CD14-positive monocyte (primary cell): ENCODE measurements at regions not wholly inside any gene's neighbourhood (a gene's known extent, or its start where the extent isn't known, plus 50 kb on each side); places are given as distances from the start of the nearest gene placed in this dataset.
"Not testable (repeated sequence)": the region's sequence is repeated elsewhere in the genome, so short reads cannot be mapped to it uniquely, and the experiment has no call there.

Experiments used
- DNase-seq, 3 donors: peaks; one replicate each; pipeline ENCODE4 v3.0.0-alpha.2; 2011 to 2022
- H2AFZ ChIP-seq: 2 replicates; pipeline ENCODE4 v1.6.0; 2012; ENCODE audit warnings: mild to moderate bottlenecking, low read depth, low read length, inconsistent platforms; ENCODE audit not compliant: insufficient read depth, poor library complexity, severe bottlenecking
- H3K27ac ChIP-seq, 2 donors: 1 replicate in 1 of 2; 2 replicates in 1 of 2; pipeline ENCODE4 v1.5.1; 2012 to 2013; ENCODE audit warnings: low read length in 2 of 2, control low read depth in 1 of 2, inconsistent platforms in 1 of 2, low read depth in 1 of 2, mild to moderate bottlenecking in 1 of 2
- H3K27me3 ChIP-seq, 2 donors: one replicate each; pipeline versions ENCODE4 v1.6.0 to v1.6.1; 2011 to 2013; ENCODE audit warnings: low read length in 2 of 2; ENCODE audit not compliant: control insufficient read depth in 2 of 2, insufficient read depth in 2 of 2
- H3K36me3 ChIP-seq, 2 donors: replicated peaks in 1 of 2; 1 replicate in 1 of 2; 2 replicates in 1 of 2; pipeline versions ENCODE4 v1.5.1 to v1.6.1; 2012 to 2013; ENCODE audit warnings: low read length in 2 of 2, control low read depth in 1 of 2, inconsistent platforms in 1 of 2, mild to moderate bottlenecking in 1 of 2; ENCODE audit not compliant: insufficient read depth in 2 of 2, control insufficient read depth in 1 of 2
- H3K4me1 ChIP-seq, 2 donors: 1 replicate in 1 of 2; 2 replicates in 1 of 2; pipeline versions ENCODE4 v1.5.1 to v1.6.1; 2012 to 2013; ENCODE audit warnings: low read length in 2 of 2, control low read depth in 1 of 2, inconsistent platforms in 1 of 2, mild to moderate bottlenecking in 1 of 2, moderate library complexity in 1 of 2; ENCODE audit not compliant: insufficient read depth in 2 of 2, control insufficient read depth in 1 of 2
- H3K4me2 ChIP-seq: replicated peaks from 2 replicates; pipeline ENCODE3; 2012; ENCODE audit warnings: low read length, moderate library complexity, mild to moderate bottlenecking; ENCODE audit not compliant: poor library complexity, severe bottlenecking; ENCODE audit errors: extremely low read depth
- H3K4me3 ChIP-seq, 3 experiments: fragments of 200-600 bp in 1 of 3; sonication (generic) in 1 of 3; replicated peaks in 1 of 3; 1 replicate in 2 of 3; 2 replicates in 1 of 3; pipeline ENCODE4 v1.5.1; 2011 to 2013; ENCODE audit warnings: low read length in 3 of 3, mild to moderate bottlenecking in 3 of 3, control low read depth in 2 of 3, low read depth in 2 of 3, inconsistent platforms in 1 of 3, moderate library complexity in 1 of 3
- H3K79me2 ChIP-seq: 2 replicates; pipeline ENCODE4 v1.6.0; 2012; ENCODE audit warnings: mild to moderate bottlenecking, control low read depth, inconsistent platforms, low read length, moderate library complexity; ENCODE audit not compliant: insufficient read depth
- H3K9ac ChIP-seq: 2 replicates; pipeline ENCODE4 v1.6.0; 2017; ENCODE audit warnings: low read length, mild to moderate bottlenecking; ENCODE audit not compliant: insufficient read depth, poor library complexity, severe bottlenecking
- H3K9me3 ChIP-seq, 2 donors: replicated peaks in 1 of 2; 1 replicate in 1 of 2; 2 replicates in 1 of 2; pipeline versions ENCODE4 v1.5.1 to v1.6.1; 2012 to 2013; ENCODE audit warnings: low read length in 2 of 2, control low read depth in 1 of 2; ENCODE audit not compliant: control insufficient read depth in 1 of 2, insufficient read depth in 1 of 2
- H4K20me1 ChIP-seq: 2 replicates; pipeline ENCODE4 v1.6.0; 2012; ENCODE audit warnings: mild to moderate bottlenecking, low read length, control low read depth, moderate library complexity; ENCODE audit not compliant: insufficient read depth
- H3K27ac Mint-ChIP-seq, 7 donors: one replicate each; pipeline ENCODE4 v1.8.0; 2020; ENCODE audit warnings: mild to moderate bottlenecking in 7 of 7, mixed read lengths in 7 of 7, moderate library complexity in 6 of 7, inconsistent platforms in 2 of 7
- H3K27me3 Mint-ChIP-seq, 3 donors: one replicate each; pipeline ENCODE4 v1.8.0; 2021 to 2022; ENCODE audit warnings: low read depth in 3 of 3, mild to moderate bottlenecking in 3 of 3, mixed read lengths in 3 of 3, moderate library complexity in 3 of 3, inconsistent platforms in 1 of 3
- H3K36me3 Mint-ChIP-seq, 2 donors: one replicate each; pipeline ENCODE4 v1.8.0; 2020; ENCODE audit warnings: mixed read lengths in 2 of 2, inconsistent platforms in 1 of 2, mild to moderate bottlenecking in 1 of 2
- H3K4me1 Mint-ChIP-seq: one replicate; pipeline ENCODE4 v1.8.0; 2020; ENCODE audit warnings: mild to moderate bottlenecking, mixed read lengths
- H3K4me3 Mint-ChIP-seq, 2 donors: one replicate each; pipeline ENCODE4 v1.8.0; 2020; ENCODE audit warnings: mild to moderate bottlenecking in 2 of 2, mixed read lengths in 2 of 2, moderate library complexity in 1 of 2
- H3K9me3 Mint-ChIP-seq, 7 donors: one replicate each; pipeline ENCODE4 v1.8.0; 2020 to 2022; ENCODE audit warnings: mixed read lengths in 7 of 7, mild to moderate bottlenecking in 6 of 7, moderate library complexity in 6 of 7, inconsistent platforms in 2 of 7
- CTCF ChIP-seq: fragments of 200-600 bp; IDR thresholded peaks from one replicate; pipeline ENCODE4 v1.8.0; 2022; ENCODE audit warnings: antibody characterized with exemption, mild to moderate bottlenecking
- WGBS: methylation state at CpG from one replicate; pipeline ENCODE4 v1.1.5; 2013; ENCODE audit warnings: missing lambda C conversion rate; ENCODE audit not compliant: insufficient coverage; 5-methylcytosine and 5-hydroxymethylcytosine counted together
- intact Hi-C, 2 donors: fragments of 100-400 bp; cut with micrococcal nuclease; formaldehyde crosslinking; loops; one replicate each; pipeline versions ENCODE4 v1.15.0 to v1.15.1; 2023

GRCh38 chrX:143240658-143241057 lies 214.9 kb downstream of the SPANXN4 start:
- Histone ChIP-seq H3K4me3 (no peak overlapping the region), H3K79me2 (no peaks in the 10 kb centered on the region), H3K9me3 (no peaks in the 10 kb centered on the region), H2AFZ (no peak overlapping the region), H3K9ac (no peak overlapping the region), H3K4me2 (no peak overlapping the region), H3K4me1 (no peaks in the 10 kb centered on the region), H3K27me3 (no peaks in the 10 kb centered on the region), H3K27ac (no peak overlapping the region), H3K36me3 (no peaks in the 10 kb centered on the region), H4K20me1 (no peaks in the 10 kb centered on the region)
- DNase-seq = no peak
- no peaks in the 10 kb centered on the region for H3K36me3 Mint-ChIP-seq
- no peaks in the 10 kb centered on the region for H3K4me1 Mint-ChIP-seq
- H3K9me3 Mint-ChIP-seq = peaks cover 2 to 5% (median 3%) of the 10 kb centered on the region in 7 donors
- no CpG with 5 or more reads among the region's 1 CpG for WGBS
- no peak overlapping the region for H3K27ac Mint-ChIP-seq
- intact Hi-C loops = no loop called here
- no peak overlapping the region for H3K4me3 Mint-ChIP-seq
- no peaks in the 10 kb centered on the region for H3K27me3 Mint-ChIP-seq
- TF ChIP-seq CTCF = no peak

- Histone ChIP-seq H4K20me1 (no peaks in the 10 kb centered on the region), H3K9me3 (peaks cover 9 to 17% of the 10 kb centered on the region in 2 donors), H3K79me2 (no peaks in the 10 kb centered on the region), H3K4me3 (no peak overlapping the region), H3K9ac (no peak overlapping the region), H3K27me3 (no peaks in the 10 kb centered on the region), H3K36me3 (no peaks in the 10 kb centered on the region), H3K4me1 (no peaks in the 10 kb centered on the region), H3K4me2 (no peak overlapping the region), H3K27ac (no peak overlapping the region), H2AFZ (no peak overlapping the region)
- TF ChIP-seq CTCF = no peak
- no peak for DNase-seq
- no peak overlapping the region for H3K27ac Mint-ChIP-seq
- no peaks in the 10 kb centered on the region for H3K27me3 Mint-ChIP-seq
- 83% methylated on average over 1 of the region's 7 CpGs for WGBS
- H3K9me3 Mint-ChIP-seq = peaks cover 0 to 14% (median 2%) of the 10 kb centered on the region in 7 donors
- intact Hi-C loops = no loop called here
- H3K36me3 Mint-ChIP-seq = no peaks in the 10 kb centered on the region
- no peaks in the 10 kb centered on the region for H3K4me1 Mint-ChIP-seq
- H3K4me3 Mint-ChIP-seq = no peak overlapping the region
Observed at GRCh38 chrX:143231492-143231891, 205.8 kb downstream of the SPANXN4 start.

GRCh38 chrX:143228600-143228999 lies 202.9 kb downstream of the SPANXN4 start:
- H3K27me3 Mint-ChIP-seq, intact Hi-C loops, DNase-seq, H3K4me3 ChIP-seq, H2AFZ ChIP-seq, H3K9ac ChIP-seq, H3K27me3 ChIP-seq, H3K4me3 Mint-ChIP-seq, H4K20me1 ChIP-seq, H3K36me3 Mint-ChIP-seq, H3K27ac Mint-ChIP-seq, H3K27ac ChIP-seq, H3K4me1 ChIP-seq, H3K79me2 ChIP-seq, H3K4me2 ChIP-seq, H3K36me3 ChIP-seq, H3K4me1 Mint-ChIP-seq: not testable (repeated sequence)
- 76% methylated on average over 9 of the region's 27 CpGs for WGBS
- H3K9me3 Mint-ChIP-seq = peaks cover 0 to 17% (median 3%) of the 10 kb centered on the region in 7 donors
- peaks cover 9 to 17% of the 10 kb centered on the region in 2 donors for H3K9me3 ChIP-seq
